ENCODE measurements at regions not wholly inside any gene's neighbourhood (a gene's known extent, or its start where the extent isn't known, plus 50 kb on each side); places are given as distances from the start of the nearest gene placed in this dataset.

GRCh38 chr4:29243054-29243453 is 1477.1 kb upstream of the PCDH7 start:
- TF ChIP-seq ELF1 (IDR thresholded peaks at IDR 0.05) (no peak), CTCF (IDR thresholded peaks at IDR 0.05) (no peak), JUND (IDR thresholded peaks at IDR 0.05) (no peak), SIN3A (IDR thresholded peaks at IDR 0.05; ENCODE audit: borderline replicate concordance, low read depth, low read length) (no peak), EZH2phosphoT487 (IDR thresholded peaks at IDR 0.05; ENCODE audit: borderline replicate concordance, low read depth) (no peak), RAD21 (IDR thresholded peaks at IDR 0.05; ENCODE audit: low read length) (no peak), TAF1 (IDR thresholded peaks at IDR 0.05; ENCODE audit: borderline replicate concordance, low read depth, low read length) (no peak)

All from SK-N-SH (cell line).